Vagina (tissue), 2 donors: ENCODE measurements at regions not wholly inside any gene's neighbourhood (a gene's known extent, or its start where the extent isn't known, plus 50 kb on each side); places are given as distances from the start of the nearest gene placed in this dataset.

Experiments
- CTCF ChIP-seq, 3 experiments: fragments of 450-650 bp in 2 of 3; fragments of 200-600 bp in 1 of 3; sonication (generic) in 1 of 3; IDR thresholded peaks; one replicate each; pipeline ENCODE4 v1.5.1; 2017 to 2019; ENCODE audit warnings: antibody characterized with exemption in 3 of 3, mild to moderate bottlenecking in 2 of 3, moderate library complexity in 2 of 3
- POLR2A ChIP-seq, 2 donors: fragments of 450-650 bp; IDR thresholded peaks; one replicate each; pipeline ENCODE4 v1.6.1; 2017; ENCODE audit warnings: antibody characterized with exemption in 2 of 2, mild to moderate bottlenecking in 2 of 2, moderate library complexity in 2 of 2

GRCh38 chr14:38391334-38391733, 135.4 kb upstream of the CLEC14A start:
- TF ChIP-seq CTCF (IDR thresholded peaks at IDR 0.05) (no peak), POLR2A (IDR thresholded peaks at IDR 0.05) (no peak)
